ENCODE measurements at regions not wholly inside any gene's neighbourhood (a gene's known extent, or its start where the extent isn't known, plus 50 kb on each side); places are given as distances from the start of the nearest gene placed in this dataset.

- TF ChIP-seq POLR2A (IDR thresholded peaks at IDR 0.05) (no peak), CTCF (IDR thresholded peaks at IDR 0.05) (no peak)
Measured at GRCh38 chr15:31157644-31158069, 56.1 kb upstream of the TRPM1 start.
